Neural crest cell (in vitro differentiated cells): ENCODE measurements at regions not wholly inside any gene's neighbourhood (a gene's known extent, or its start where the extent isn't known, plus 50 kb on each side); places are given as distances from the start of the nearest gene placed in this dataset.

Experiments
- DNase-seq: peaks from one replicate; pipeline ENCODE4 v3.0.0; 2021; ENCODE audit warnings: low read depth, mixed read lengths, low spot score
- H3K27ac Mint-ChIP-seq: one replicate; pipeline ENCODE4 v1.8.0; 2021; ENCODE audit warnings: mild to moderate bottlenecking, mixed read lengths; ENCODE audit not compliant: unreplicated experiment
- H3K27me3 Mint-ChIP-seq: 2 replicates; pipeline ENCODE4 v1.8.0; 2021; ENCODE audit warnings: low read depth, mild to moderate bottlenecking, mixed read lengths
- H3K36me3 Mint-ChIP-seq: 2 replicates; pipeline ENCODE4 v1.8.0; 2021; ENCODE audit warnings: low read depth, mild to moderate bottlenecking, mixed read lengths
- H3K4me1 Mint-ChIP-seq: 2 replicates; pipeline ENCODE4 v1.8.0; 2021; ENCODE audit warnings: mixed read lengths
- H3K4me3 Mint-ChIP-seq: one replicate; pipeline ENCODE4 v1.8.0; 2021; ENCODE audit warnings: mild to moderate bottlenecking, mixed read lengths
- H3K9me3 Mint-ChIP-seq: 2 replicates; pipeline ENCODE4 v1.8.0; 2021; ENCODE audit warnings: mixed read lengths
- TF ChIP-seq, protein P1 (sequence below): fragments of 200-600 bp; sonication (generic); conservative IDR thresholded peaks from 2 replicates; pipeline ENCODE4 v1.5.0; 2021; ENCODE audit warnings: antibody characterized with exemption, mild to moderate bottlenecking

- Mint-ChIP-seq H3K4me1 (peaks cover 5% of the 10 kb centered on the region), H3K36me3 (no peaks in the 10 kb centered on the region), H3K27me3 (peaks cover 85% of the 10 kb centered on the region), H3K9me3 (no peaks in the 10 kb centered on the region), H3K4me3 (peak overlapping the region; percentile 90), H3K27ac (no peak overlapping the region)
- TF ChIP-seq, protein P1, sequence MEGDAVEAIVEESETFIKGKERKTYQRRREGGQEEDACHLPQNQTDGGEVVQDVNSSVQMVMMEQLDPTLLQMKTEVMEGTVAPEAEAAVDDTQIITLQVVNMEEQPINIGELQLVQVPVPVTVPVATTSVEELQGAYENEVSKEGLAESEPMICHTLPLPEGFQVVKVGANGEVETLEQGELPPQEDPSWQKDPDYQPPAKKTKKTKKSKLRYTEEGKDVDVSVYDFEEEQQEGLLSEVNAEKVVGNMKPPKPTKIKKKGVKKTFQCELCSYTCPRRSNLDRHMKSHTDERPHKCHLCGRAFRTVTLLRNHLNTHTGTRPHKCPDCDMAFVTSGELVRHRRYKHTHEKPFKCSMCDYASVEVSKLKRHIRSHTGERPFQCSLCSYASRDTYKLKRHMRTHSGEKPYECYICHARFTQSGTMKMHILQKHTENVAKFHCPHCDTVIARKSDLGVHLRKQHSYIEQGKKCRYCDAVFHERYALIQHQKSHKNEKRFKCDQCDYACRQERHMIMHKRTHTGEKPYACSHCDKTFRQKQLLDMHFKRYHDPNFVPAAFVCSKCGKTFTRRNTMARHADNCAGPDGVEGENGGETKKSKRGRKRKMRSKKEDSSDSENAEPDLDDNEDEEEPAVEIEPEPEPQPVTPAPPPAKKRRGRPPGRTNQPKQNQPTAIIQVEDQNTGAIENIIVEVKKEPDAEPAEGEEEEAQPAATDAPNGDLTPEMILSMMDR = no peak
- DNase-seq = peak; percentile 37
These were observed 217.0 kb upstream of the DTNA start for GRCh38 chr18:34493099-34493544.

DNA sequence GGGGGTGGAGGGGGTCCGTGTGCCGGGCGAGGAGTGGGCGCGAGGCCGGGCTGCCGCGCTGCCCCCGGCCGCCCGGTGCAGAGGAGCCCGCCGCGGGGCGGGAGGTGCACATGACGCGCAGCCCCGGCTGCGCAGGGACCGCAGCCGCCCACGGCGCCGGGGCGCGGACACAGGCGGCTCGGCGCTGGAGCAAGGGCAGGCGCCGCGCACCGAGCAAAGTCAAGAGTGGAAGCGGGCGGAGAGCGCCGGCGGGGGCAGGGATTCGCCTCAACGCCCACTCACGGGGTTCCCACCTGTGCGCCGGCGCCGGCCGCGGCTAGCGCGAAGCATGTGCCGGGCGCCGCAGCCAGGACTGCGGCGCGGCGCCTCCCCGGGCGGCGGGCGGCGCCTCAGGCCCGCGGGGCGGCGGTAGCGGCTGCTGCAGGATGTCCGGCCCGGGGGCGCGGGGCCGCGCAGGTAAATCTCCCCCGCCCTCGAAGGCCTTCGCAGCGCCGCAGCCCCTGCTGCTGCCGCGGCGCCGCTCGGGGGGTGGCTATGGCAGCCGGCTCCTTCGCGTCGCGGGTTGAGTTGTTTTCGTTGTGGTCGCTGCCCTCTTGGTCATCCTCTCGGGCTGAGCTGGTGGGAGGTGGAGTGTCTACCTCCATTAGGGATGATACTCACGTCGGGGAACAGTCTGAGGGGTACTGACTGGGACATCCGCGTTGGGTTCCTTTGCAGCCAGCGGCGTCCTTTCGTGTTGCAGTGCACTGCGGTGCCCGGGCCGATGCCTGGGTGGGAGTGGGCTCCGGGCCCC, 216.3 kb upstream of the DTNA start:
- Mint-ChIP-seq H3K27me3 (peaks cover 85% of the 10 kb centered on the region), H3K9me3 (no peaks in the 10 kb centered on the region), H3K4me1 (peaks cover 5% of the 10 kb centered on the region), H3K27ac (no peak overlapping the region), H3K36me3 (no peaks in the 10 kb centered on the region), H3K4me3 (peak overlapping the region; percentile 90)
- peak; percentile 5 for DNase-seq
- TF ChIP-seq, protein P1 = no peak

- H3K36me3 Mint-ChIP-seq = no peaks in the 10 kb centered on the region
- no peaks in the 10 kb centered on the region for H3K9me3 Mint-ChIP-seq
- no peak for DNase-seq
- peak overlapping the region; percentile 75 for H3K4me3 Mint-ChIP-seq
- peaks cover 5% of the 10 kb centered on the region for H3K4me1 Mint-ChIP-seq
- peaks cover 80% of the 10 kb centered on the region for H3K27me3 Mint-ChIP-seq
- H3K27ac Mint-ChIP-seq = no peak overlapping the region
- TF ChIP-seq, protein P1 = no peak
These were observed 215.8 kb upstream of the DTNA start for GRCh38 chr18:34494359-34494696.

- Mint-ChIP-seq H3K36me3 (no peaks in the 10 kb centered on the region), H3K27ac (no peak overlapping the region), H3K4me1 (peaks cover 5% of the 10 kb centered on the region), H3K4me3 (no peak overlapping the region), H3K27me3 (peaks cover 71% of the 10 kb centered on the region), H3K9me3 (no peaks in the 10 kb centered on the region)
- TF ChIP-seq, protein P1 = no peak
- no peak for DNase-seq
These were observed 214.6 kb upstream of the DTNA start for GRCh38 chr18:34495506-34495905.

DNA sequence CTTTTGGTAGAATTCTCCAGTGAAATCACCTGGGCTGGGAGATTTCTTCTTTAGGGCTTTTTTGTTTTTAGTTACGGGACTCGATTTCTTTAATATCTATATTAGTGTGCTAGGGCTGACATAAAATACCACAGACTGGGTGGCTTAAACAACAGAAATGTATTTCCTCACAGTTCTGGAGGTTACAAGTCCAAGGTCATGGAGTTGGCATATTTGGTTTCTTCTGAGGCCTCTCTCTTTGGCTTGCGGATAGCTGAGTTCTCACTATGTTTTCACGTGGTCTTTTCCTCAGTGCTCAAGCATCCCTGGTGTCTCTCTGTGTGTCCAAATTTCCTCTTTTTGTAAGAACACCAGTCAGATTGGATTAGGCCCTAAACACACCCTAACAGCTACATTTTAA, 208.5 kb upstream of the DTNA start:
- no peak for DNase-seq
- Mint-ChIP-seq H3K4me1 (no peaks in the 10 kb centered on the region), H3K36me3 (no peaks in the 10 kb centered on the region), H3K27ac (no peak overlapping the region), H3K27me3 (peaks cover 18% of the 10 kb centered on the region), H3K4me3 (no peak overlapping the region), H3K9me3 (peaks cover 9% of the 10 kb centered on the region)
- TF ChIP-seq, protein P1 = no peak
